ENCODE measurements at regions not wholly inside any gene's neighbourhood (a gene's known extent, or its start where the extent isn't known, plus 50 kb on each side); places are given as distances from the start of the nearest gene placed in this dataset.

DNA sequence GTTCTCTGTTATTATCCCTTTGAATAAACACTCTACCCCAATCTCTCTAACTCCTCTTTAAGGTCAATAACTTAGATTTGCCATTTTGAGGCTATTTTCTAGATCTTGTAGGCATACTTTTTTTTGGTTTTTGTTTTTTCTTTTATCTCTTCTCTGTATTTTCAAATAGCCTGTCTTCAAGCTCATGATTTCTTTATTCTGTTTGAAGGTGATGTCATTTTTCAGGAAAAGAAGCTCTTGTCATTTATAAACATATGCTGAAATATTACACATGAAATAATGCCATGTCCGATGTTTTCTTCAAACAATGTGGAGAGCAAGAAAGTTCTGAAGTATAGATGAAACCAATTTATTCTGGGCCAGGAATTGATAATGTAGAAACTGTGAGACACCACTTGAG, 57.5 kb upstream of the CABCOCO1 start:
- Histone ChIP-seq H3K9me3 (replicated peaks; ENCODE audit: control insufficient read depth, insufficient read depth, low read length) (no peaks in the 10 kb centered on the region), H3K4me1 (ENCODE audit: control insufficient read depth, insufficient read depth, low read length) (no peaks in the 10 kb centered on the region), H3K4me3 (no peak overlapping the region), H3K4me2 (ENCODE audit: control insufficient read depth, insufficient read depth) (no peak overlapping the region), H3K27me3 (replicated peaks in 1 of 2; ENCODE audit: control insufficient read depth in 2 of 2, insufficient read depth in 2 of 2, low read length in 1 of 2) (no peaks in the 10 kb centered on the region; a peak in 1 of 4 replicates), H3K79me2 (ENCODE audit: control insufficient read depth, insufficient read depth, low read length) (no peaks in the 10 kb centered on the region), H3K36me3 (ENCODE audit: control insufficient read depth in 2 of 2, insufficient read depth in 2 of 2, low read length in 1 of 2) (no peaks in the 10 kb centered on the region), H3K27ac (ENCODE audit: control insufficient read depth, insufficient read depth) (no peak overlapping the region), H3K9ac (ENCODE audit: control insufficient read depth, insufficient read depth, low read length) (no peak overlapping the region), H2AFZ (ENCODE audit: control insufficient read depth, low read depth, low read length) (no peak overlapping the region), H4K20me1 (ENCODE audit: control insufficient read depth, insufficient read depth) (no peaks in the 10 kb centered on the region)
- BruUV-seq (replicated peaks) = no TSS peak
- ChIA-PET CTCF (no interaction called here), RAD21 (ENCODE audit: unreplicated experiment) (no interaction called here), SMC1A (ENCODE audit: uncharacterized antibody, unreplicated experiment) (interaction anchor here (1.1 kb wide), 1 partner anchor 8 kb away, joined by 3 read pairs; no protein-coding TSS in a partner anchor), POLR2A (no interaction called here)
- in situ Hi-C loops (cut with MboI) = no loop called here
- 40% methylated on average over 1 of the region's 1 CpG for WGBS (ENCODE audit: insufficient coverage, insufficient replicate concordance, low lambda C conversion rate, missing lambda C conversion rate)
- no peak for TF ChIP-seq RB1 (IDR thresholded peaks at IDR 0.05; ENCODE audit: borderline replicate concordance)
- TF ChIP-seq SIX5 (IDR thresholded peaks at IDR 0.05; ENCODE audit: low read depth, low read length, severe bottlenecking) = no peak
- TF ChIP-seq STAT3 (IDR thresholded peaks at IDR 0.05; ENCODE audit: low read depth, low read length) = no peak
- TF ChIP-seq SREBF1 (IDR thresholded peaks at IDR 0.05; ENCODE audit: low read length) = no peak
- TF ChIP-seq NRF1 (conservative IDR thresholded peaks at IDR 0.05; ENCODE audit: low read depth, low read length) = no peak
- no peak for TF ChIP-seq KDM1A (IDR thresholded peaks at IDR 0.05; ENCODE audit: borderline replicate concordance)
- no peak for TF ChIP-seq HDGF (IDR thresholded peaks at IDR 0.05)
- TF ChIP-seq, protein P1, sequence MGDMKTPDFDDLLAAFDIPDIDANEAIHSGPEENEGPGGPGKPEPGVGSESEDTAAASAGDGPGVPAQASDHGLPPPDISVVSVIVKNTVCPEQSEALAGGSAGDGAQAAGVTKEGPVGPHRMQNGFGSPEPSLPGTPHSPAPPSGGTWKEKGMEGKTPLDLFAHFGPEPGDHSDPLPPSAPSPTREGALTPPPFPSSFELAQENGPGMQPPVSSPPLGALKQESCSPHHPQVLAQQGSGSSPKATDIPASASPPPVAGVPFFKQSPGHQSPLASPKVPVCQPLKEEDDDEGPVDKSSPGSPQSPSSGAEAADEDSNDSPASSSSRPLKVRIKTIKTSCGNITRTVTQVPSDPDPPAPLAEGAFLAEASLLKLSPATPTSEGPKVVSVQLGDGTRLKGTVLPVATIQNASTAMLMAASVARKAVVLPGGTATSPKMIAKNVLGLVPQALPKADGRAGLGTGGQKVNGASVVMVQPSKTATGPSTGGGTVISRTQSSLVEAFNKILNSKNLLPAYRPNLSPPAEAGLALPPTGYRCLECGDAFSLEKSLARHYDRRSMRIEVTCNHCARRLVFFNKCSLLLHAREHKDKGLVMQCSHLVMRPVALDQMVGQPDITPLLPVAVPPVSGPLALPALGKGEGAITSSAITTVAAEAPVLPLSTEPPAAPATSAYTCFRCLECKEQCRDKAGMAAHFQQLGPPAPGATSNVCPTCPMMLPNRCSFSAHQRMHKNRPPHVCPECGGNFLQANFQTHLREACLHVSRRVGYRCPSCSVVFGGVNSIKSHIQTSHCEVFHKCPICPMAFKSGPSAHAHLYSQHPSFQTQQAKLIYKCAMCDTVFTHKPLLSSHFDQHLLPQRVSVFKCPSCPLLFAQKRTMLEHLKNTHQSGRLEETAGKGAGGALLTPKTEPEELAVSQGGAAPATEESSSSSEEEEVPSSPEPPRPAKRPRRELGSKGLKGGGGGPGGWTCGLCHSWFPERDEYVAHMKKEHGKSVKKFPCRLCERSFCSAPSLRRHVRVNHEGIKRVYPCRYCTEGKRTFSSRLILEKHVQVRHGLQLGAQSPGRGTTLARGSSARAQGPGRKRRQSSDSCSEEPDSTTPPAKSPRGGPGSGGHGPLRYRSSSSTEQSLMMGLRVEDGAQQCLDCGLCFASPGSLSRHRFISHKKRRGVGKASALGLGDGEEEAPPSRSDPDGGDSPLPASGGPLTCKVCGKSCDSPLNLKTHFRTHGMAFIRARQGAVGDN (IDR thresholded peaks at IDR 0.05) = no peak
- TF ChIP-seq ASH2L (IDR thresholded peaks at IDR 0.05; ENCODE audit: borderline replicate concordance, low read depth) = no peak
- TF ChIP-seq SMARCA5 (IDR thresholded peaks at IDR 0.05) = no peak
- TF ChIP-seq BMI1 (IDR thresholded peaks at IDR 0.05; ENCODE audit: borderline replicate concordance) = no peak
- no peak for TF ChIP-seq GATAD2B (conservative IDR thresholded peaks at IDR 0.05; ENCODE audit: low read depth)
- TF ChIP-seq RCOR1 (conservative IDR thresholded peaks at IDR 0.05; ENCODE audit: low read depth, low read length) = no peak
- TF ChIP-seq MTA3 (IDR thresholded peaks at IDR 0.05; ENCODE audit: borderline replicate concordance, low read length) = no peak
- no peak for TF ChIP-seq PAX8 (IDR thresholded peaks at IDR 0.05)
- TF ChIP-seq, protein P2, sequence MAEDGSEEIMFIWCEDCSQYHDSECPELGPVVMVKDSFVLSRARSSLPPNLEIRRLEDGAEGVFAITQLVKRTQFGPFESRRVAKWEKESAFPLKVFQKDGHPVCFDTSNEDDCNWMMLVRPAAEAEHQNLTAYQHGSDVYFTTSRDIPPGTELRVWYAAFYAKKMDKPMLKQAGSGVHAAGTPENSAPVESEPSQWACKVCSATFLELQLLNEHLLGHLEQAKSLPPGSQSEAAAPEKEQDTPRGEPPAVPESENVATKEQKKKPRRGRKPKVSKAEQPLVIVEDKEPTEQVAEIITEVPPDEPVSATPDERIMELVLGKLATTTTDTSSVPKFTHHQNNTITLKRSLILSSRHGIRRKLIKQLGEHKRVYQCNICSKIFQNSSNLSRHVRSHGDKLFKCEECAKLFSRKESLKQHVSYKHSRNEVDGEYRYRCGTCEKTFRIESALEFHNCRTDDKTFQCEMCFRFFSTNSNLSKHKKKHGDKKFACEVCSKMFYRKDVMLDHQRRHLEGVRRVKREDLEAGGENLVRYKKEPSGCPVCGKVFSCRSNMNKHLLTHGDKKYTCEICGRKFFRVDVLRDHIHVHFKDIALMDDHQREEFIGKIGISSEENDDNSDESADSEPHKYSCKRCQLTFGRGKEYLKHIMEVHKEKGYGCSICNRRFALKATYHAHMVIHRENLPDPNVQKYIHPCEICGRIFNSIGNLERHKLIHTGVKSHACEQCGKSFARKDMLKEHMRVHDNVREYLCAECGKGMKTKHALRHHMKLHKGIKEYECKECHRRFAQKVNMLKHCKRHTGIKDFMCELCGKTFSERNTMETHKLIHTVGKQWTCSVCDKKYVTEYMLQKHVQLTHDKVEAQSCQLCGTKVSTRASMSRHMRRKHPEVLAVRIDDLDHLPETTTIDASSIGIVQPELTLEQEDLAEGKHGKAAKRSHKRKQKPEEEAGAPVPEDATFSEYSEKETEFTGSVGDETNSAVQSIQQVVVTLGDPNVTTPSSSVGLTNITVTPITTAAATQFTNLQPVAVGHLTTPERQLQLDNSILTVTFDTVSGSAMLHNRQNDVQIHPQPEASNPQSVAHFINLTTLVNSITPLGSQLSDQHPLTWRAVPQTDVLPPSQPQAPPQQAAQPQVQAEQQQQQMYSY (CRISPR knock-in tag; IDR thresholded peaks at IDR 0.05) = no peak
- no peak for TF ChIP-seq EZH2 (IDR thresholded peaks at IDR 0.05; ENCODE audit: borderline replicate concordance, control insufficient read depth, low read depth, low read length)
- no peak for TF ChIP-seq TARDBP (IDR thresholded peaks at IDR 0.05; ENCODE audit: borderline replicate concordance)
- no peak for TF ChIP-seq ZNF217 (IDR thresholded peaks at IDR 0.05)
- ATAC-seq (no peak), DNase-seq (ENCODE audit: low read depth, low spot score) (no peak), FAIRE-seq (no peak)
- intact Hi-C loops (cut with micrococcal nuclease; ENCODE audit: unreplicated experiment) = no loop called here
